DND-41 (cell line): ENCODE measurements at regions not wholly inside any gene's neighbourhood (a gene's known extent, or its start where the extent isn't known, plus 50 kb on each side); places are given as distances from the start of the nearest gene placed in this dataset.
"Not testable (repeated sequence)": the region's sequence is repeated elsewhere in the genome, so short reads cannot be mapped to it uniquely, and the experiment has no call there.

Experiments used
- ATAC-seq: fragments of 200-7000 bp; cut with Tn5 transposase; 3 replicates; pipeline ENCODE4 v1.9.1; 2021; ENCODE audit warnings: low read depth; ENCODE audit not compliant: insufficient read depth
- DNase-seq: peaks from one replicate; pipeline ENCODE4 v3.0.0-alpha.2; 2020
- H2AFZ ChIP-seq: 2 replicates; pipeline ENCODE4 v1.6.0; 2012; ENCODE audit warnings: low read depth, low read length
- H3K27ac ChIP-seq: 2 replicates; pipeline ENCODE4 v1.5.1; 2012; ENCODE audit warnings: low read length, inconsistent platforms
- H3K27me3 ChIP-seq: fragments of 200-600 bp; sonication (generic); 2 replicates; pipeline ENCODE4 v1.6.0; 2012; ENCODE audit warnings: low read length, mild to moderate bottlenecking, inconsistent platforms; ENCODE audit not compliant: insufficient read depth, poor library complexity
- H3K36me3 ChIP-seq: 2 replicates; pipeline ENCODE4 v1.5.1; 2012; ENCODE audit warnings: low read length, inconsistent platforms; ENCODE audit not compliant: insufficient read depth
- H3K4me1 ChIP-seq: 2 replicates; pipeline ENCODE4 v1.5.1; 2012; ENCODE audit warnings: mild to moderate bottlenecking, low read length; ENCODE audit not compliant: insufficient read depth
- H3K4me2 ChIP-seq: 2 replicates; pipeline ENCODE4 v1.6.0; 2012; ENCODE audit warnings: mild to moderate bottlenecking, moderate library complexity, low read length, inconsistent platforms; ENCODE audit not compliant: insufficient read depth
- H3K4me3 ChIP-seq, 2 experiments: fragments of 200-600 bp in 1 of 2; shearing (Covaris generic) in 1 of 2; 2 replicates each; pipeline ENCODE4 v1.5.1; 2012 to 2016; ENCODE audit warnings: inconsistent platforms in 2 of 2, low read length in 2 of 2, mild to moderate bottlenecking in 2 of 2, low read depth in 1 of 2, moderate library complexity in 1 of 2
- H3K79me2 ChIP-seq: 2 replicates; pipeline ENCODE4 v1.6.0; 2012; ENCODE audit warnings: low read length, inconsistent platforms; ENCODE audit not compliant: insufficient read depth
- H3K9ac ChIP-seq: 2 replicates; pipeline ENCODE4 v1.6.0; 2012; ENCODE audit warnings: low read depth, mild to moderate bottlenecking, inconsistent platforms, low read length, moderate library complexity
- H3K9me3 ChIP-seq: 2 replicates; pipeline ENCODE4 v1.5.1; 2012; ENCODE audit warnings: low read length, moderate library complexity, mild to moderate bottlenecking, inconsistent platforms; ENCODE audit not compliant: insufficient read depth, severe bottlenecking
- H4K20me1 ChIP-seq: 2 replicates; pipeline ENCODE4 v1.6.0; 2012; ENCODE audit warnings: low read length; ENCODE audit not compliant: insufficient read depth
- EZH2 ChIP-seq: IDR thresholded peaks from 3 replicates; pipeline ENCODE4 v1.6.1; 2012; ENCODE audit warnings: borderline replicate concordance, low read depth, mild to moderate bottlenecking, moderate library complexity, low read length, inconsistent platforms; ENCODE audit not compliant: severe bottlenecking
- TF ChIP-seq, protein P1 (sequence below): IDR thresholded peaks from 2 replicates; pipeline ENCODE4 v1.5.1; 2012; ENCODE audit warnings: borderline replicate concordance, low read length, moderate library complexity, mild to moderate bottlenecking; ENCODE audit not compliant: poor library complexity, severe bottlenecking; ENCODE audit errors: extremely low read depth

DNA sequence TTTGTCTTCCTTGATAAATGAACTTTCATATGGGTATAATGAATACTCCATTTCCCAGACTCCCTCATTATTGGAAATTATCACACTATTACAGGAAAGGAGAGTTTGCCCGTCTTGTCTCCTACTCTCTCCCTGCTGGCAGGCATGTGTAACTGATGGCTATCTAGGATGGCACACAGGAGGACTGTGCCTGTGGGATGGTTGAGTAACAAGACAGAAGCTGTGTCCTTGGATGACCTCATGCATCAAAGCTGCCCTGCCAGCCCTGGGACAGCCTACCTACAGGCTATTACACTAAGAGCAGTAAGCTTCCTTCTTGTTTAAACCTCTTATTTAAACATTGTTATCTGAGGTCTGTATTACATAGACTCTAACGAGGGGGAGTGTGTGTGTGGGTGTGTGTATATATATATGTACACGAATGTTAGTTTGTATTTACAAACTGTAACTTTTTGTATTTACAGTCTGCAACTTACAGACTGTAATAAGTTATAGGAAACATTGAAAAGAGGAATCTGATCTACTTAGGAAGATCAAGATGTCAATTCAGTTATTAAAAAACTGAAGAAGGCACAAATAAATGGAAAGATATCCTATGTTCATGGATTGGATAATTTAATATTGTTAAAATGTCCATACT, 247.6 kb upstream of the ACO1 start:
- no peak overlapping the region for H3K4me3 ChIP-seq
- H3K9ac ChIP-seq: no peak overlapping the region
- no peaks in the 10 kb centered on the region for H3K4me1 ChIP-seq
- no peak overlapping the region for H3K27ac ChIP-seq
- H4K20me1 ChIP-seq: no peaks in the 10 kb centered on the region
- DNase-seq (no peak), ATAC-seq (no peak)
- no peaks in the 10 kb centered on the region for H3K79me2 ChIP-seq
- no peak overlapping the region for H3K4me2 ChIP-seq
- no peak for TF ChIP-seq EZH2
- TF ChIP-seq, protein P1, sequence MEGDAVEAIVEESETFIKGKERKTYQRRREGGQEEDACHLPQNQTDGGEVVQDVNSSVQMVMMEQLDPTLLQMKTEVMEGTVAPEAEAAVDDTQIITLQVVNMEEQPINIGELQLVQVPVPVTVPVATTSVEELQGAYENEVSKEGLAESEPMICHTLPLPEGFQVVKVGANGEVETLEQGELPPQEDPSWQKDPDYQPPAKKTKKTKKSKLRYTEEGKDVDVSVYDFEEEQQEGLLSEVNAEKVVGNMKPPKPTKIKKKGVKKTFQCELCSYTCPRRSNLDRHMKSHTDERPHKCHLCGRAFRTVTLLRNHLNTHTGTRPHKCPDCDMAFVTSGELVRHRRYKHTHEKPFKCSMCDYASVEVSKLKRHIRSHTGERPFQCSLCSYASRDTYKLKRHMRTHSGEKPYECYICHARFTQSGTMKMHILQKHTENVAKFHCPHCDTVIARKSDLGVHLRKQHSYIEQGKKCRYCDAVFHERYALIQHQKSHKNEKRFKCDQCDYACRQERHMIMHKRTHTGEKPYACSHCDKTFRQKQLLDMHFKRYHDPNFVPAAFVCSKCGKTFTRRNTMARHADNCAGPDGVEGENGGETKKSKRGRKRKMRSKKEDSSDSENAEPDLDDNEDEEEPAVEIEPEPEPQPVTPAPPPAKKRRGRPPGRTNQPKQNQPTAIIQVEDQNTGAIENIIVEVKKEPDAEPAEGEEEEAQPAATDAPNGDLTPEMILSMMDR: no peak
- no peaks in the 10 kb centered on the region for H3K36me3 ChIP-seq
- H2AFZ ChIP-seq: no peak overlapping the region
- H3K9me3 ChIP-seq: no peaks in the 10 kb centered on the region
- no peaks in the 10 kb centered on the region for H3K27me3 ChIP-seq

DNA sequence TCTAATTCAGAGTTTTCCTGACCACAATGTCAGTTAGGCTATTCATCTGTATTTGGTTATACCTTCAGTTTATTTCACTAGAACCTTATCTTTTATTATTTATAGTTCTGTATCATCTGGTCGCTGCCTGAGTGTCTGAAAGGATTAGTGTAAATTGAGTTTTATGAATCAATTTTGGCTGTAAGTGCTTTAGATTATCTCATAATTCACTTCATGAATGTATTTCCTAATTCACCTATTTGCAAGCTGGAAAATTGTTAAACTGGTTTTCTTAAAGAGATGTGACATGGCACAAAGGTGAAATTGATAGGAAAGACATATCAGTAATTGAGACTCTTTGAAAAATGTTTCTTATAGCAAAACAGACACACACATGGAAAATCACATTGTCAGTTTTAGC, 242.4 kb upstream of the ACO1 start:
- ATAC-seq: no peak

DNA sequence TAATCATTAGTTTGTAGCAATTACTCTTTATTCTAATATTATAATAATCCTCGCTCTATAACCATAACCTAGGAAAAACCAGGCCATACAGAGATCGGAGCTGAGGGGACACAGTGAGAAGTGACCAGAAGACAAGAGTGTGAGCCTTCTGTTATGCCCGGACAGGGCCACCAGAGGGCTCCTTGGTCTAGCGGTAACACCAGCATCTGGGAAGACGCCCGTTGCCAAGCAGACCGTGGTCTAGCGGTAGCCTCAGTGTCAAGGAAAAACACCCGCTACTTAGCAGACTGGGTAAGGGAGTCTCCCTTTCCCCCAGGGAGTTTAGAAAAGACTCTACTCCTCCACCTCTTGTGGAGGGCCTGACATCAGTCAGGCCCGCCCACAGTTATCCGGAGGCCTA, 235.9 kb upstream of the ACO1 start:
- H3K9ac ChIP-seq, H3K9me3 ChIP-seq, H3K27me3 ChIP-seq, H3K4me2 ChIP-seq, ATAC-seq, H3K4me3 ChIP-seq, H2AFZ ChIP-seq, H3K4me1 ChIP-seq, H3K27ac ChIP-seq, H3K36me3 ChIP-seq, H3K79me2 ChIP-seq, DNase-seq, H4K20me1 ChIP-seq: not testable (repeated sequence)
- TF ChIP-seq, protein P1: peak; percentile 3

More for the DNA sequence above, 242.4 kb upstream of the ACO1 start:
- no peak overlapping the region for H3K27ac ChIP-seq
- H3K9me3 ChIP-seq: no peaks in the 10 kb centered on the region
- H4K20me1 ChIP-seq: no peaks in the 10 kb centered on the region
- no peak overlapping the region for H3K9ac ChIP-seq
- no peaks in the 10 kb centered on the region for H3K27me3 ChIP-seq
- H3K4me1 ChIP-seq: no peaks in the 10 kb centered on the region
- DNase-seq: no peak
- no peak overlapping the region for H3K4me3 ChIP-seq
- no peaks in the 10 kb centered on the region for H3K79me2 ChIP-seq
- H3K36me3 ChIP-seq: no peaks in the 10 kb centered on the region
- H3K4me2 ChIP-seq: no peak overlapping the region
- TF ChIP-seq, protein P1: no peak
- TF ChIP-seq EZH2: no peak
- no peak overlapping the region for H2AFZ ChIP-seq

DNA sequence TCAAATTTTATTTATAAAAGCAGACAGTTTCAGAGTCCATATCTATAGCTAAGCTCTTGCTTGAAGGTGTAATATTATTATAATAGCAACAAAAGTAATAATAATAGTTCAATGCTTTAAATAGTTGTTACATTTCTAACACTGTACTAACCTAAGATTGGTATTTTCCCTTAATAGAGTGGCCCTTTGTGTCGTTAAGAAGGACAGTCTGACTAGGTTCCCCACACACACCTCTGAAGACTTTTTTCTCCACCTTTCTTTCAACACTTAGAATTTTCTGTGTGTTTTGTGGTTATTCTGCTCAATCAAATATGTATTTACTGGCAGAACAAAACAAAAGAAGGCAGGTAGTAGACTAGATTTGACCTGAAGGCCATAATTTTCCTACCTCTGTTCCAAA, 223.2 kb upstream of the ACO1 start:
- Histone ChIP-seq H4K20me1 (no peaks in the 10 kb centered on the region), H3K4me2 (no peak overlapping the region), H3K27ac (no peak overlapping the region), H3K27me3 (no peaks in the 10 kb centered on the region), H3K79me2 (no peaks in the 10 kb centered on the region), H3K9me3 (no peaks in the 10 kb centered on the region), H2AFZ (no peak overlapping the region), H3K4me3 (no peak overlapping the region), H3K4me1 (no peaks in the 10 kb centered on the region), H3K36me3 (no peaks in the 10 kb centered on the region), H3K9ac (no peak overlapping the region)
- DNase-seq (no peak), ATAC-seq (no peak)
- TF ChIP-seq EZH2: no peak
- TF ChIP-seq, protein P1: no peak
